ENCODE measurements at regions not wholly inside any gene's neighbourhood (a gene's known extent, or its start where the extent isn't known, plus 50 kb on each side); places are given as distances from the start of the nearest gene placed in this dataset.
"Not testable (repeated sequence)": the region's sequence is repeated elsewhere in the genome, so short reads cannot be mapped to it uniquely, and the experiment has no call there.

- DNase-seq = not testable (repeated sequence)
These were observed 56.6 kb downstream of the CHST2 start for GRCh38 chr3:143175940-143176894.

- not testable (repeated sequence) for DNase-seq
These were observed 58.4 kb downstream of the CHST2 start for GRCh38 chr3:143177965-143178364.

GRCh38 chr3:143178775-143179548 lies 59.4 kb downstream of the CHST2 start:
- DNase-seq = not testable (repeated sequence)

GRCh38 chr3:143179603-143180002 lies 60.0 kb downstream of the CHST2 start:
- no peak for DNase-seq

GRCh38 chr3:143180860-143181259 lies 61.3 kb downstream of the CHST2 start:
- not testable (repeated sequence) for DNase-seq

GRCh38 chr3:143181977-143182376 lies 62.4 kb downstream of the CHST2 start:
- DNase-seq = peak; percentile 47

- DNase-seq = no peak
These were observed 63.5 kb downstream of the CHST2 start for GRCh38 chr3:143182866-143183664.

GRCh38 chr3:143183665-143183964 lies 64.0 kb downstream of the CHST2 start:
- peak; percentile 70 for DNase-seq

- DNase-seq = no peak
These were observed 64.5 kb downstream of the CHST2 start for GRCh38 chr3:143184099-143184498.

- DNase-seq = no peak
These were observed 65.8 kb downstream of the CHST2 start for GRCh38 chr3:143185401-143185800.

GRCh38 chr3:143187111-143187510 lies 67.5 kb downstream of the CHST2 start:
- DNase-seq = no peak

GRCh38 chr3:143188881-143189280 lies 69.3 kb downstream of the CHST2 start:
- no peak for DNase-seq

GRCh38 chr3:143190101-143190500 lies 70.5 kb downstream of the CHST2 start:
- no peak for DNase-seq

- DNase-seq = no peak
These were observed 72.6 kb downstream of the CHST2 start for GRCh38 chr3:143192193-143192592.

- DNase-seq = no peak
These were observed 80.7 kb downstream of the CHST2 start for GRCh38 chr3:143200001-143200924.

GRCh38 chr3:143201045-143201444 lies 81.5 kb downstream of the CHST2 start:
- DNase-seq = no peak

GRCh38 chr3:143201870-143202752 lies 82.5 kb downstream of the CHST2 start:
- DNase-seq = no peak

GRCh38 chr3:143203142-143203541 lies 83.6 kb downstream of the CHST2 start:
- no peak for DNase-seq

- no peak for DNase-seq
These were observed 84.3 kb downstream of the CHST2 start for GRCh38 chr3:143203848-143204247.

GRCh38 chr3:143206955-143207337 lies 87.4 kb downstream of the CHST2 start:
- DNase-seq = no peak
